GM21825 (cell line): ENCODE measurements at regions not wholly inside any gene's neighbourhood (a gene's known extent, or its start where the extent isn't known, plus 50 kb on each side); places are given as distances from the start of the nearest gene placed in this dataset.
"Not testable (repeated sequence)": the region's sequence is repeated elsewhere in the genome, so short reads cannot be mapped to it uniquely, and the experiment has no call there.

Experiments
- ATAC-seq: cut with Tn5 transposase; IDR thresholded peaks from one replicate; pipeline ENCODE4 v1.9.1; 2021; ENCODE audit warnings: mild to moderate bottlenecking, moderate library complexity; ENCODE audit not compliant: unreplicated experiment

DNA sequence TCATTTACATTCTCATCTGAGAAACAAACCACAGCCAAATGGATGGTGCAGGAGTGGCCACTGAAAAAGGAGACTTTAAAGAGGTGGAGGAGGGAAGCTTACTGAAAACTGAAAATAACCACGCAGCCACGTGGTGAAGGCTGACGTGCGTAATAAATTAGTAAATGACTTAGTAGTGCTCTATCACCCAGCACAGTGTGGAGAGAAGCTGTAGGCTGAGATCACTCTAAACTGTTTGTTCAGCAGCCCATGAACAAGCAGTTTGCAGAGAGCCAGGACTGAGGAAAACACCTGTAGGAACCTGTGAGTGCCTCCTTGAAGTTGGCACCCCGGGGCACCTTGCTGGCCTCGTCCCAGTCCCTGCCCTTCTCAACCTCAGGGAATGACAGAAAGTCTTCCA lies 193.0 kb downstream of the TXNL1 start:
- ATAC-seq = no peak

DNA sequence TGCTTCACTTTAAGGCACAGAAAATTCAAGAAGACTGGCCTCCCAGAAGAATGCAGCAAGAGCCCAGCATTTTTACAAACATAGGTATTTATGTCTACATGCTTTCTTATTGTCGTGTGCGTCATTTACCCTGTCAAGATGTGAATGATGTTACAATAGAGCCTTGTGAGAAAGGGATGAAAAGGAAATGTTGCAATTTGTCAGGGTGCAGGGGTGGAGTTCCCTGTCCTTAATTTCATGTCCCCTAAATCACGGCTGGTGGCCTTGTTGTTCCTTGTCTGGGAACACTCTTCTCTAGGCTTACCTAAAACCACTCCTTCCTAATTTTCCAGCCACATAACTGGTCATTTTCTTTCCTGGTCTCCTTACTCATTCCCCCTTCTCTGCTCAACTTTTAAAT lies 194.2 kb downstream of the TXNL1 start:
- ATAC-seq = no peak

DNA sequence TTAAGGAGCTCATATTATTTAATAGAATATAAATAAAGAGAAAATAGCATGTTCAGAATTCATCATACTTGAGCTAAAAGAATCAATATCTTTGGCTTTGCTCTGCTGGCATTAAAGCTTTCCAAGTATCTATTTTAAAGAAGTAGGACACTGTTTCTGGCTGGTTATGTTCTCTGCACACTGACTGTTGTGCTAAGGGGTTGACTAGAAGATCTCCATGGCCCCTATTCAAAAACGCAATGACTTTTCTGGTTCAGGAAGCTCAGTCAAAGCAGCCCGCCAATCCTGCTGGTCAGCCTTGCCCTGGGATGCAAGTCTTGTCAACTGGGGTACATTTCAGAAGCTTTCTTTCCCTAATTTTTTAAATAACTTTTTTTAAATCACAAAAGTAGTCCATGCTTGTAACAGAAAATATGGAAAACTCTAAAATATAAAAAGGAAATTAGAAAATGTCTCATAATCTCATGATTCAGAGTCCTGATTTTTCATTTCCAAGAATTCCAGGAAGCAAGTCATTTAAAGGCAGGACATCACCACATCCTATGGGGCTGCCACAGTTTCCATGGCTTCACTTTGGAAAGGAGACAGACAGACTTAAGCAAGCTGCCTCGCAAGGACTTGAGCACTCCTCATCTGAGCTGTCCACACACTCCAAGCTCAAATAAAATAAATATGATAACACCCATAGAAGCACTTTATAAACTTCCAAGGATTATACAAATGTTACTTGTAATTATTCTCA lies 195.1 kb downstream of the TXNL1 start:
- no peak for ATAC-seq

DNA sequence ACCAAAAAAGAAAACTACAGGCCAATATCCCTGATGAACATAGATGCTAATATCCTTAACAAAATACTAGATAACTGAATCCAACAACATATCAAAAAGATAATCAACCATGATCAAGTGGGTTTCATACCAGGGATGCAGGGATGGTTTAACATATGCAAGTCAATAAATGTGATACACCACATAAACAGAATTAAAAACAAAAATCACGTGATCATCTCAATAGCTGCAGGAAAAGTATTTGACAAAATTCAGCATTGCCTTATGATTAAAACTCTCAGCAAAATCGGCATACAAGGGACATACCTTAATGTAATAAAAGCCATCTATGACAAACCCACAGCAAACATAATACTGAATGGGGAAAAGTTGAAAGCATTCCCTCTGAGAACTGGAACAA lies 199.9 kb downstream of the TXNL1 start:
- ATAC-seq = not testable (repeated sequence)

DNA sequence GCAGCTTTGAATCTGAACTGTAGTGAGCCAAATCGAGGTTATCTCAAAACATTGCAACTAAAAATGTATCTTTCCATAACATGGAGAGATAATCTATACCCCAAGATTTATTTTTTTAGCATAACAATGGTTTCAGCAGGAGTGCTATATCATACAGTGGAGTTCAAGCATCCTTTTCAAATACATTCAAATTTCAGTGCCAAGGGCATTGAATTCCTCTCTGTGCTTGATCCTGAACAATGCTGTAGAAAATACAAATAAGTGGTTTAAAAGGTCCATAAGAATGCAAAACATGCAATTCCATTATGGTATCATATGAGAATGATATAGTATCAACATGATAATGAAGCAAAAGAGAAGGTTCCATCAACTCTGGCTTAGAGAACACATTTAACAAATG lies 201.7 kb downstream of the TXNL1 start:
- ATAC-seq = no peak

DNA sequence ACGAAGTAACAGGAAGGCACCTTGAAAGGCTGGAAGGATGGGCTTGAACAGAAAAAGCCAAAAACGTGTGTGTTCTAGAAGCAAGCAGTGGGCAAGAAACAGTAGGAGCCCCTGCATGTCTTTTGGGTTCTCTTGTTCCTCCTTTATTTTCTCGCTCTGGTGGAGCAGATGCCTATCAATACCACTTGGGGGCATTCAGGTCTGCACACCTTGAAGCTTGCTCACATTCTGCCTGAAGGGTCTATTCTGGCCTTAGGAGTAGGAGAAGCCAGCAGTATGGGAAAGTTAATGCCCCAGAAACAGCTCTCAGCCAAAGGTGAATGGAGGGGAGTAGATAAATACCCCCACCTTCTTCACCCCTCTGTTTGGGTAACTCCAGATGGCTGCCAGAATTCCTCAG lies 204.5 kb downstream of the TXNL1 start:
- no peak for ATAC-seq

DNA sequence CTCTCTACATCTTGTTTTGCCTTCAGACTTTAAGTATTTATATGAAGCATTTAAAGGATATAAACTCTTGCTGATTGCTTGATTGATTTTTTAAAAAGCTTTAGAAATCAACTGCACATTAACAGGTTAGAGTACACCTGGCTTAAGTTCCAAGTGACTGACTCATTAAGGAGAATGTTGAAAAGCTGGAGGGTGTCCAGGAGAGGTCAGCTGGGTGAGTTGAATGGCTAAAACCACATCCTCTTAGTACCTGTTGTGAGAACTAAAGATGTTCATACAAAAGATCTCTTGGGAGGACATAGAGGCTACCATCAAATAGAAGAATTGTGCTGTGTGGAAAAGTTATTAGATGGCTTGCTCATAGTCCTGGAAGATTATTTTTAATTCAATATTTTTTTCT lies 206.8 kb downstream of the TXNL1 start:
- ATAC-seq = no peak

DNA sequence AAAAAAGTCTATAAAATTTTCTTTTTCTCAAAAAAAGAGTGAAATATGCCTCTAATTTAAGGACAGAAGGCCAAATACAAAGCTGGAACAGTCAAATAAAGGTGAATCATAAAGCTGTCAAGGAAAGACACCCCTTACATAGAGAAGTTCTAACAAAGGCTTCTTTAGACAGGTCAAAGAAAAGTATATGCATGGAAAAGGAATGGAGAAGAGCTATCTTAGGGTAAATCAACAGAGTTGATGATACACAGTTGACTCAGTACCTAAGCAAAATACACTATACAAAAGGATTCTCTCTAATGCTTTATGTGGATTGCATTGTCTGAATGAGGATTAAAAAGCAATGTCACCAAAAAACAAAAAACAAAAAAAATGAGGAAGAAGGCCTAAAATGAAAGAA lies 214.8 kb downstream of the TXNL1 start:
- no peak for ATAC-seq

DNA sequence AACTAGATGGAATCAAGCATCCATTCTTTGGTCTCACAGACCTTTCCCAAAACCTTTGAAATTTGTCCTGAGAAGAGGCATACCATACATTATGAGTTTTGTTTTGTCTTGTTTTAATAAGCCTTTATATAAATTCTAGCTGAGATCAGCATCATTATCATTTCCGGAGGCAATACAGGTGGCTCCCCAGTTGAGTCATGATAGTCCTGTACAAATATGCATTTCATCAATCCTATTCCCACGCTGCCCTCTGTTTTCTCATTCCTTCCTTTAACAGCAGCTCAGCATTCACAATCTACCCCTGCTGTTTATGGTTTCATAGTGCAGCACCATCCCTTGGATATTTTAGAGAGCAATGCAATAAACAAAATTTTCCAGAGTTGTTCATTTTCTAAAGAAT lies 216.7 kb downstream of the TXNL1 start:
- no peak for ATAC-seq

DNA sequence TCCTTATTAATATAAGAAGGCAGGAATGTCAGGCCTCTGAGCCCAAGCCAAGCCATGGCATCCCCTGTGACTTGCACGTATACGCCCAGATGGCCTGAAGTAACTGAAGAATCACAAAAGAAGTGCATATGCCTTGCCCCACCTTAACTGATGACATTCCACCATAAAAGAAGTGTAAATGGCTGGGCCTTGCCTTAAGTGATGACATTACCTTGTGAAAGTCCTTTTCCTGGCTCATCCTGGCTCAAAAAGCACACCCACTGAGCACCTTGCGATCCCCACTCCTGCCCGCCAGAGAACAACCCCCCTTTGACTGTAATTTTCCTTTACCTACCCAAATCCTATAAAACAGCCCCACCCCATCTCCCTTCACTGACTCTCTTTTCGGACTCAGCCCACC lies 217.5 kb downstream of the TXNL1 start:
- not testable (repeated sequence) for ATAC-seq

DNA sequence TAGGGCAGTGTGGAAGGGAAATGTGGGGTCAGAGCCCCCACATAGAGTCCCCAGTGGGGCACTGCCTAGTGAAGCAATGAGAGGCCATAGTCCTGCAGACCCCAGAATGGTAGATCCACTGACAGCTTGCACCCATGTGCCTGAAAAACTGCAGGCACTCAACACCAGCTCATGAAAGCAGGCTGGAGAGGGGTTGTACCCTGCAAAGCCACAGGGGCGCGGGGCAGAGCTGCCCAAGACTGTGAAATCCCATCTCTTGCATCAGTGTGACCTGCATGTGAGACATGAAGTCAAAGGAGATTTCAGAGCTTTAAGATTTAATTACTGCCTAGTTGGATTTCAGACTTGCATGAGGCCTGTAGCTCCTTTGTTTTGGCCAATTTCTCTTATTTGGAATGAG lies 224.0 kb downstream of the TXNL1 start:
- no peak for ATAC-seq

DNA sequence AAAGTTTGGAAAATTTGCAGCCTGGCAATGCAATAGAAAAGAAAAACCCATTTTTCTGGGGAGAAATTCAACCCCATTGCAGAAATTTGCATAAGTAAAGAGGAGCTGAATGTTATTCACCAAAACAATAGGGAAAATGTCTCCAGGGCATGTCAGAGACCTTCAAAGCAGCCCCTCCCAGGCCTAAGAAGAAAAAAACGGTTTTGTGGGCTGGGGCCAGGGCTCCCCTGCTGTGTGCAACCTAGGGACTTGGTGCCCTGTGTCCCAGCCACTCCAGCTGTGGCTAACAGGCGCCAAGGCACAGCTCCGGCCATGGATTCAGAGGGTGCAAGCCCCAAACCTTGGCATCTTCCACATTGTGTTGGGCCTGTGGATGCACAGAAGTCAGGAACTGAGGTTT lies 224.5 kb downstream of the TXNL1 start:
- no peak for ATAC-seq

DNA sequence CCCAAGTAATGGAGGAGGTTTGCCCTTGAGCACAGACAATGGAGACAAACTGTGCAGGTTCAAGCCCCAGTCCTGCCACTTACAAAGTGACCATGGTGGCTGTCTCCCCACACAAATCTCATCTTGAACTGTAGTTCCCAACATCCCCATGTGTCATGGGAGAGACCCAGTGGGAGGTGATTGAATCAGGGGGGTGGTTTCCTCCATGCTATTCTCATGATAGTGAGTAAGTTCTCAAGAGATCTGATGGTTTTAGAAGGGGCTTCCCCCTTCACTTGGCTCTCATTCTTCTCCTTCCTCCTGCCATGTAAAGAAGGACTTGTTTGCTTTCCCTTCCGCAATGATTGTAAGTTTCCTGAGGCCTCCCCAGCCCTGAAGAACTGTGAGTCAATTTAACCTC lies 225.4 kb downstream of the TXNL1 start:
- ATAC-seq = no peak

DNA sequence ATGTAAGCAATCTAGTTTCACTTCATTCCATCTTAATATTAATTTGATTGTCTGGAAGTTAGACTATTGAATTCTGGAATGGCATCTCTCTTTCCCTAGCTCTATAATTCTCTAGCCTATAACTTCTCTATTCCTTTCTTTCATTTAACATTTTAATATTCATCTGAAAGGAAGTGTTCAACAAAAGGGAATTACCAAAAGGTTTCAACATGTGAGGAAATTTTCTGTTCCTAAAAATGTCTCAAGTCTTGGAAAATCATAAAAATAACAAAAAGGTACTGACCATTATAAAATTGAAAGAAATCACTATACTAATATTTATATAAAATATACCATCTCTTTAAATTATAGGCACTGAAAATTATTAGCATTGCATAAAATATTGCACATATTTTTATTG lies 228.7 kb downstream of the TXNL1 start:
- ATAC-seq = no peak

DNA sequence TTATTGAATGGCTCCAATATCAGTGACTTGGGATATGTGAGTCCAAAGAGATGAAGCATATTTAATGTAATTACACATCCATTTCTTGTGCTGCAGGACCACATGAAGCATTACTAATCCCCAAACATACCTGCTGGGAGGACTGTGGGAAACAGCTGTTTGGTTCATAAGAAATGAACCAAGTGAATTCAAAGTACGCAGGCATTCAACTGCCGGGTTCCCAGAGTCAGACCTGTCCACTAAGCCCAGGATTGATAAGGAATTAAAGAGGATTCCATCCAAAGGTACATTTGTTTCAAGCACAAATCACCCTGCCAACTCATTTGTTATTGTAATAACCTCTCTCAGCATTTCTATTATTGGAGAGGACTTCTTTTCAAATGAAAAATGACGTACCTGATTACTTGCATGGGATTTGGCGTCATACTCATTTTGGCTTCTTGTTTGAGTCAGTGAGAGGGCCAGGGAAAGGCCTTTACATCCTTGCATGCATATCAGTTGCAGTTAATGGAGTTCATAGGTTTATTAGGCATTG lies 230.7 kb downstream of the TXNL1 start:
- ATAC-seq = no peak

DNA sequence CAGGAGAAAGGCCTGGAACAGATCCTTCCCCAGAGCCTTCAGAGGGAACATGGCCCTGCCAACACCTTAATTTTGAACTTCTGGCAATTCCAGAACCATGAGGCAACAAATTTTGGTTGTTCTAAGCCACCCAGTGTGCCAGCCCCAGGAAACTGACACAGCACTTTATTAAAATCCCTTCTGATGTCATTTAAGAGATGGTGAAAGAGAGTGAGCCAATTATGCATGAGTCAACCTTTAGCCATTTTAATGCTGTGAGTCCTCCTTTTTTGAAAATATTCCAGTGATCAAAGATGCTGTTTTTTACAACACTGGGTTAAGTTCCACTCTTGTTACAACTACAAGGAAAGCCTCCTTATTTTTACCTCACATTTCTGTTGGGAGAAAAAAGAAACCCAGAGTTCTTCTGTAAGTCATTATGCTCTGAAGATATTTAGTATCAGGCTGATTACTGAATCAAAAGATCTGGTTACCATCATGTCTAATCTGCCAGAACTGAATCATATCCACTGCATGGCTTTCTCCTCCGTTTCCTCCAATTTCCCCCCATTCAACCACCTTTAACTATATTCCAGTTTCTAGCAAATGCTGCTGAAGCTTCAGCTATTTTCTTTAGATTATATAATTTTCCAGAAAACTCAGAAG lies 235.4 kb downstream of the TXNL1 start:
- ATAC-seq = no peak

DNA sequence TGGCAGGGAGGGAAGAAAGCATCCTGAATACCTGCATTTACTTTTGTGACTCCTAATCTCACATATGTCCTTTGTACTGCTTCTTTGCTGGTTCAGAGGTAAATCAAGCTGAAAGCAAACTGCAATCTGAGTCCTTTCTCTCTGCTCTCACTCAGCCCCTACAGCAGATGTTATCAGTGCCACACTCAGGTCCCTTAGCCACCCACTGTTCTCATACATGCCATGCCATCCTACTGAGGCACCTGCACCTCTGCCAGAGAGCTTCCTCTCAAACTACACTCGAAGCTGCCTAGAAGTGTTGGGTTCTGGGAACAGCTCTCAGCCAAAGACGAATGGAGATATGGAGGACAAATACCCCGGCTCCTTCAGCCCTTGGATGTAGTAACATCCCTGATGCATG lies 244.5 kb downstream of the TXNL1 start:
- ATAC-seq = no peak

DNA sequence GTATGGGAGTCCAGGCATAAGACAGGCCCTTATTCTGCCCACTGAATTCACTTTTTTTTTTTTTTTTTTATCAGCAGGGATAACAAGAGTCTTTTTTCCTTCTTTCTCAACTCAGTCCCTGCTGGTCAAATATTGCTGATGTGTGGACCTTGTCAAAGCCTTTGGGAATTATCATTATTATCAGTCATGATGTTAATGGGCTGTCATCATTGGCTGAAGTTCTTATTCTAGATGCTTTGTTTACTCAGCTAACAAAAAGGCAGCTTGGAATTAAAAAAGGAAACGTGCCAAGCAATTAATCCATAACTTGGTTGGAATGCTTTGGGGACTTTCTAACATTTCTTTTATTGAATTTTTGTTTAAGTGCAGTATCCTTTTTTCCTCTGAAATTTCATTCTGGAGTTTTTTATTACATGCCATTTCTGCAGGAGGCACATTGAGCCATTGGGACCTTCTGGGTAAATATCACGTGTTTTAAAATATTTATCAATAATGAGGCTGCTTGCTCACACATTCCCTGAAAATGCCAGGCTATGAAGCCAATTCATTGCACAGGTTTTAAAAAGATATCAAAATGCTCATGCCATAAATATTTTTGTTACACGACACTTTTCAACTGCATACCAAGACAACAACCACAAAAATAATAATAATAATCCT lies 246.3 kb downstream of the TXNL1 start:
- no peak for ATAC-seq

DNA sequence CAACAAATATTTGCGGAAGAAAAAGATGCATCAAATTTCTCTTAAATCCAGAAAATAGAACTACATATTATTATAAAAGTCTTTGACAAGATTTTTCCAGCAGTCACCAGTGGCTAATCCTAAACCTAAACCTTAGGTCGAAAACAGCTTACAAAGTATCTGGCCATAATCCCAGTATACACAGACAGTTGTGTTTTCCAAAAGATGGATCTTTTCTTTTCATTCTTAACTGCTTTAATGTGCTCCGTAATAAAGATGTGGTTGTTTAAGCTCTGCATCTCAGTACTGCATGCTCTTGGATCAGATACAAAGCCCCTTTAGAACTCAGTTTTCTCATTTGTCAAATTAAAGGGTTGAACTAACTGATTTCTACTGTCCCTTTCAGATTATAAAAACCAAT lies 247.8 kb downstream of the TXNL1 start:
- ATAC-seq = no peak

DNA sequence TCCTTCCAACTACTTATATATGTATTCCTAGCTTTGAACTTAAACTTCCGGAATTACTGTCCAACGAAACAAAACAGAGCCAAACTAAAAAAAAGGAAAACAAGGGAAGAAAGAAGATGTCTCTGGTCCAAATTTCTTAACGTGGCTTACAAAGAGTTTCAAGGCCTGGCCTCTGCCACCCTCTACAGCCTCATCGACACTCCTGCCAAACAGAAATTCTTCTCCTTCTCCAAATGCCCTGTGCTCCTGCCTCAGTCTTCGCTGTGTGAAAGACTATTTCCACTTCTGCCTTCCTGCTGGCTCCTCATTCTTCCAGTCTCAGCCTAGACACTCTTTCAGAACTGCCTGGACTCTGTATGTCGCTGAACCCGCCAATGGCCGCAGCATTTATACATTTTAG lies 249.2 kb downstream of the TXNL1 start:
- no peak for ATAC-seq

DNA sequence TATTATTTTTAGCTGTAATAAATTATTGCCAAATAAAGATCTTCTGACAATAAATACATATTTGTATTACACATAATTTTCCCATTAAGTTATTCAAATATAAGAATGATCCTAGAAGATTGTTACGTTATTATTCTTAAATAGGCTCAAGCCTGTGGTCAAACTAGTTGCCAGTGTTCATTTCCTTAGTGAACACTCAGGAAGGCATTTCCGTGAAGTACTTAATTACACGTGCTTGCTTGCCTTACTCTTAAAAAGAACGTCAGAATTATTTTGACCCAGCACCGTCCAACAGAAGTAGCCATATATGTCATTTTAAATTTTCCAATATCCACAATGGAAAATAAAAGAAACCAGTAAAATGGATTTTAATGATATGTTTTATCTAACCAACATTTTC lies 249.8 kb downstream of the TXNL1 start:
- ATAC-seq = no peak

DNA sequence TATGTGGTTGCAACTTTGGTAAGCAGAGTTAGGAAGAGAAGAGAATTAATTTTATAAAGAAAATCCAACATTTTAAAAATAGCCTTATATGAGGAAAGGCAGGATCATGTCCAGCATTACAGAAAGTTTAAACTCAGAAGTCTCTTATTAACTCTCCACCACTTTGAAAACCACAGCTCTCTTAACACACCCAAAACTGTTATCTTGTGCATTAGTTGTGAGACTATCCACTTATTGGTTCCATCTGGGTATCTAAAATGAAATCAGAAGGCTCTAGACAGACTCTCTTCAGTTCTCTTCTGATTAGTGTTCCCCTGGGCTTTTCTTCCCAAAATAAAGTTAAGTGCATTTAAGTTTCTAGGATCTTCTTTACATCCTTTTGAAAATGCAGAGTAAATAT lies 251.5 kb downstream of the TXNL1 start:
- ATAC-seq = no peak
